Astrocyte (in vitro differentiated cells and primary cell): ENCODE measurements at regions not wholly inside any gene's neighbourhood (a gene's known extent, or its start where the extent isn't known, plus 50 kb on each side); places are given as distances from the start of the nearest gene placed in this dataset.

ENCODE experiments used
- DNase-seq: peaks from one replicate; pipeline ENCODE4 v3.0.0-alpha.2; 2010; ENCODE audit warnings: low read depth
- FAIRE-seq: peaks from 2 replicates; lab custom pipeline; 2011; peaks lifted over from hg19 to GRCh38; lab: Jason Lieb, UNC
- H2AFZ ChIP-seq: 2 replicates; pipeline ENCODE4 v1.6.0; 2012; ENCODE audit warnings: low read depth, low read length, inconsistent platforms
- H3K27ac ChIP-seq: 2 replicates; pipeline ENCODE4 v1.5.1; 2011; ENCODE audit warnings: low read depth, low read length, inconsistent platforms
- H3K27me3 ChIP-seq: 2 replicates; pipeline ENCODE4 v1.6.0; 2011; ENCODE audit warnings: low read length, inconsistent platforms; ENCODE audit not compliant: insufficient read depth
- H3K36me3 ChIP-seq: 2 replicates; pipeline ENCODE4 v1.5.1; 2011; ENCODE audit warnings: low read length, inconsistent platforms; ENCODE audit not compliant: insufficient read depth
- H3K4me1 ChIP-seq: 2 replicates; pipeline ENCODE4 v1.5.1; 2011; ENCODE audit warnings: low read length, inconsistent platforms; ENCODE audit not compliant: insufficient read depth
- H3K4me2 ChIP-seq: 2 replicates; pipeline ENCODE4 v1.6.0; 2012; ENCODE audit warnings: low read length, inconsistent platforms
- H3K4me3 ChIP-seq: 2 replicates; pipeline ENCODE4 v1.5.1; 2011; ENCODE audit warnings: low read depth, mild to moderate bottlenecking, low read length, inconsistent platforms; ENCODE audit not compliant: insufficient read depth
- H3K79me2 ChIP-seq: 2 replicates; pipeline ENCODE4 v1.6.0; 2012; ENCODE audit warnings: mild to moderate bottlenecking, low read length, inconsistent platforms; ENCODE audit not compliant: insufficient read depth
- H3K9ac ChIP-seq: 2 replicates; pipeline ENCODE4 v1.6.0; 2012; ENCODE audit warnings: mild to moderate bottlenecking, low read length, inconsistent platforms
- H3K9me3 ChIP-seq: 2 replicates; pipeline ENCODE4 v1.5.1; 2012; ENCODE audit warnings: low read depth, mild to moderate bottlenecking, low read length, inconsistent platforms; ENCODE audit not compliant: insufficient read depth
- H4K20me1 ChIP-seq: 2 replicates; pipeline ENCODE4 v1.6.0; 2012; ENCODE audit warnings: low read length, inconsistent platforms; ENCODE audit not compliant: insufficient read depth
- H3K27ac Mint-ChIP-seq: one replicate; pipeline ENCODE4 v1.8.0; 2021; ENCODE audit warnings: mild to moderate bottlenecking, mixed read lengths; ENCODE audit not compliant: unreplicated experiment
- H3K27me3 Mint-ChIP-seq: one replicate; pipeline ENCODE4 v1.8.0; 2021; ENCODE audit warnings: low read depth, mixed read lengths; ENCODE audit not compliant: unreplicated experiment
- H3K36me3 Mint-ChIP-seq: one replicate; pipeline ENCODE4 v1.8.0; 2021; ENCODE audit warnings: low read depth, mixed read lengths; ENCODE audit not compliant: unreplicated experiment
- H3K4me1 Mint-ChIP-seq: one replicate; pipeline ENCODE4 v1.8.0; 2021; ENCODE audit warnings: low read depth, mixed read lengths; ENCODE audit not compliant: unreplicated experiment
- H3K4me3 Mint-ChIP-seq: one replicate; pipeline ENCODE4 v1.8.0; 2021; ENCODE audit warnings: mild to moderate bottlenecking, moderate library complexity, mixed read lengths; ENCODE audit not compliant: unreplicated experiment
- H3K9me3 Mint-ChIP-seq: one replicate; pipeline ENCODE4 v1.8.0; 2021; ENCODE audit warnings: mild to moderate bottlenecking, mixed read lengths; ENCODE audit not compliant: unreplicated experiment
- EZH2 ChIP-seq: IDR thresholded peaks from 2 replicates; pipeline ENCODE4 v1.6.1; 2012; ENCODE audit warnings: mild to moderate bottlenecking, low read length, inconsistent platforms; ENCODE audit not compliant: insufficient read depth
- TF ChIP-seq, protein P1 (sequence below): IDR thresholded peaks from 2 replicates; pipeline ENCODE4 v1.5.1; 2011; ENCODE audit warnings: low read depth, mild to moderate bottlenecking, inconsistent platforms, low read length, moderate library complexity; ENCODE audit not compliant: insufficient read depth

DNA sequence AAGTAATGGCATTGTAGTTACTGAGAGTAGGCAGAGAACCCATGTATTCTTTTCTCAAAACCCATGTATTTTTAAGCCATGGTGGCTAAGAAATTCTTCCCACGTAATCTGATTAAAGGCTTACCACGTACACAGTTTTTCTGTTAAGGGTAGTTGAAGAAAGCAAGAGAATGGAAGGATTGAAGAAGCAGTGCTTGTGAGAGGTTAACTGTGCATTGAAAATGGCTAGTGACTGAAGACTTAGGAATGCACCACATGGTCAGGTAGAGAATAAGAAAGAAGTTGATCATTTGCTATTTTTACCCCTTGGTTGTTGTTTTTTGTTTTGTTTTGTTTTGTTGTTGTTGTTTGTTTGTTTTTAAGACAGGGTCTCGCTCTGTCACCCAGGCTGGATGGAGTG is 178.9 kb upstream of the SNX7 start:
- Mint-ChIP-seq H3K27me3 (no peaks in the 10 kb centered on the region), H3K36me3 (no peaks in the 10 kb centered on the region), H3K9me3 (no peaks in the 10 kb centered on the region), H3K4me1 (no peaks in the 10 kb centered on the region), H3K27ac (no peak overlapping the region), H3K4me3 (no peak overlapping the region)
- Histone ChIP-seq H3K27me3 (no peaks in the 10 kb centered on the region), H3K9ac (no peak overlapping the region), H3K27ac (no peak overlapping the region), H3K4me2 (no peak overlapping the region), H3K9me3 (no peaks in the 10 kb centered on the region), H3K4me3 (no peak overlapping the region), H3K36me3 (no peaks in the 10 kb centered on the region), H3K79me2 (no peaks in the 10 kb centered on the region), H3K4me1 (no peaks in the 10 kb centered on the region), H4K20me1 (no peaks in the 10 kb centered on the region), H2AFZ (no peak overlapping the region)
- no peak for TF ChIP-seq EZH2
- TF ChIP-seq, protein P1, sequence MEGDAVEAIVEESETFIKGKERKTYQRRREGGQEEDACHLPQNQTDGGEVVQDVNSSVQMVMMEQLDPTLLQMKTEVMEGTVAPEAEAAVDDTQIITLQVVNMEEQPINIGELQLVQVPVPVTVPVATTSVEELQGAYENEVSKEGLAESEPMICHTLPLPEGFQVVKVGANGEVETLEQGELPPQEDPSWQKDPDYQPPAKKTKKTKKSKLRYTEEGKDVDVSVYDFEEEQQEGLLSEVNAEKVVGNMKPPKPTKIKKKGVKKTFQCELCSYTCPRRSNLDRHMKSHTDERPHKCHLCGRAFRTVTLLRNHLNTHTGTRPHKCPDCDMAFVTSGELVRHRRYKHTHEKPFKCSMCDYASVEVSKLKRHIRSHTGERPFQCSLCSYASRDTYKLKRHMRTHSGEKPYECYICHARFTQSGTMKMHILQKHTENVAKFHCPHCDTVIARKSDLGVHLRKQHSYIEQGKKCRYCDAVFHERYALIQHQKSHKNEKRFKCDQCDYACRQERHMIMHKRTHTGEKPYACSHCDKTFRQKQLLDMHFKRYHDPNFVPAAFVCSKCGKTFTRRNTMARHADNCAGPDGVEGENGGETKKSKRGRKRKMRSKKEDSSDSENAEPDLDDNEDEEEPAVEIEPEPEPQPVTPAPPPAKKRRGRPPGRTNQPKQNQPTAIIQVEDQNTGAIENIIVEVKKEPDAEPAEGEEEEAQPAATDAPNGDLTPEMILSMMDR = no peak
- FAIRE-seq = no peak
- no peak for DNase-seq

DNA sequence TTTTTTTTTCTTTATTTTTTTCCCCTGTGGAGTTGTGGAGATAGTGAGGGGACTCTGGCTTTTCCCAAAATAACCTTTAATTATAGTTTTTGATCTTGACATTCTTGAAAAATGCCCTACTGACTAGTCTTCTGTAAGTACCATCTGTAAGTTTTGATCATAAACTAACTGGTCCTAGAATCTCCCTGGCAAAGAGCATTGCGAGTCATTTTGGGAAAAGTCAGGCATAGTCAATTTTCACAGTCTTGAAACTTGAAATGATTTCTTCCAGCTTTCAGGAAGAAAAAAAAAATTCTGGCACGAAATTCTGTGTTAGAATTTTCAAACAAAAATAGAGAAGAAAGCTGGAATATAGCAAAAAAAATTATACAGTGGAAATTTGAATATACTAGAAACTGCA is 181.2 kb upstream of the SNX7 start:
- no peak overlapping the region for H3K27ac Mint-ChIP-seq
- no peak overlapping the region for H3K4me2 ChIP-seq
- no peak for TF ChIP-seq EZH2
- TF ChIP-seq, protein P1 = no peak
- no peaks in the 10 kb centered on the region for H3K9me3 ChIP-seq
- H3K4me1 Mint-ChIP-seq = no peaks in the 10 kb centered on the region
- no peaks in the 10 kb centered on the region for H4K20me1 ChIP-seq
- FAIRE-seq = no peak
- no peak overlapping the region for H2AFZ ChIP-seq
- no peak for DNase-seq
- no peaks in the 10 kb centered on the region for H3K79me2 ChIP-seq
- no peak overlapping the region for H3K27ac ChIP-seq
- H3K9ac ChIP-seq = no peak overlapping the region
- no peaks in the 10 kb centered on the region for H3K36me3 ChIP-seq
- no peaks in the 10 kb centered on the region for H3K27me3 ChIP-seq
- no peak overlapping the region for H3K4me3 Mint-ChIP-seq
- H3K4me1 ChIP-seq = no peaks in the 10 kb centered on the region
- no peak overlapping the region for H3K4me3 ChIP-seq
- H3K36me3 Mint-ChIP-seq = no peaks in the 10 kb centered on the region
- H3K27me3 Mint-ChIP-seq = no peaks in the 10 kb centered on the region
- H3K9me3 Mint-ChIP-seq = no peaks in the 10 kb centered on the region

DNA sequence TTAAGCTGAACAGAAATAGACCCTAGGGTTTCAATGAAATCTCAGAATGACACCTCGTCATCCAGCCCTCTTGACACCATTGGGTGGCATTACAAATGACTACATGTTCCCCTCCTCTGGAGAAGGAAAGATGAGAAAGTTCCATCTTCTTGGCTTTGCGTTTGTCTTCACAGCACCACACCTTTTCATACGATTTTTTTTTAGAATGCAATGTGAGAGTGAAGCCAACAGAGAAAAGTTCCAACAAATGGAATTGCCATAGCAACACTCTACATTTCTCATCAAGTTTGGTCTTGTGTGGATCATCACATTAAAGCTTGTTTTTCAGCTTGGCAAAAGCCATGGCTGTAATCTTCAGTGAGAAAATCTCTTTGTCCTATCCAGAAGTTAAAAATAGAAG is 183.4 kb upstream of the SNX7 start:
- no peak for TF ChIP-seq EZH2
- TF ChIP-seq, protein P1 = no peak
- Histone ChIP-seq H3K79me2 (no peaks in the 10 kb centered on the region), H3K9ac (no peak overlapping the region), H3K9me3 (no peaks in the 10 kb centered on the region), H3K36me3 (no peaks in the 10 kb centered on the region), H3K27me3 (no peaks in the 10 kb centered on the region), H2AFZ (no peak overlapping the region), H3K27ac (no peak overlapping the region), H3K4me2 (no peak overlapping the region), H3K4me1 (no peaks in the 10 kb centered on the region), H4K20me1 (no peaks in the 10 kb centered on the region), H3K4me3 (no peak overlapping the region)
- Mint-ChIP-seq H3K27ac (no peak overlapping the region), H3K9me3 (no peaks in the 10 kb centered on the region), H3K4me3 (no peak overlapping the region), H3K36me3 (no peaks in the 10 kb centered on the region), H3K27me3 (no peaks in the 10 kb centered on the region), H3K4me1 (no peaks in the 10 kb centered on the region)
- no peak for DNase-seq
- no peak for FAIRE-seq
